NCI-H2107 (cell line): ENCODE measurements at regions not wholly inside any gene's neighbourhood (a gene's known extent, or its start where the extent isn't known, plus 50 kb on each side); places are given as distances from the start of the nearest gene placed in this dataset.

Source experiments
- DNase-seq: peaks from one replicate; lab custom pipeline; 2025; lab: John Stamatoyannopoulos, UW

DNA sequence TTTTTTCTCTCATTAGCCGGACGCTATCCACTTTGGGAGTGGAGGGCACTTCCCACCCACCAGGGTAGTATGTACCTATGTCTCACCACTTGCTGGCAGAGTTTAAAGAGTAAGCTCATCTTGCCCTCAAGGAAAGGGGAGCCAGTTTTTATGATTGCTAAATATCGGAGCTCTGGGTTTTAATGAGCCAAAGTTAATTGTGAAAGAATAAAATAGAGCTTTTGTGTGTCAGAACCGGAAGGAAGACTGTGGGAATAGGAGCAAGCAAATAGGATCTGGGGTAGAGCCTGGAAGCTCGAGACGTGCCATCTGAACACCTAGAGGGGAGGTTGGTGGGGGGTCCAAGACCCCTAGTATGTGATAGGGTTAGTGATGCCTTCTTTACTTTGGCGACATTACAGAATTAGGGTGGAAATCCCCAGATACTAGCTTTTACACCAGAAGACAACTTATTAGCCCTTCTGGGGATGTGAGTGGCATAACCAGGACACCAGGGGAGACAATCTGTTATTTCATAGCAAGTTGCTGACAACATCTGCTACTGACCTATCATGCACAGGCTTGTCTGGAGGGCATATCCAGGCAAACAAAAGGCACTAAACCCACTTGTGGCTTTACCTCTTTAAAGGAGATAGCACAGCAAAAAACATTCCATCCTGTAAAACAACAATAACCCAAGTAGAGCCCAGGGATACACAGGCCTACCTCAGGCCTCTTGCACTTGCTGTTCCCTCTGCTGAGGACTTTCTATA is 333.8 kb downstream of the ZNF621 start:
- no peak for DNase-seq

DNA sequence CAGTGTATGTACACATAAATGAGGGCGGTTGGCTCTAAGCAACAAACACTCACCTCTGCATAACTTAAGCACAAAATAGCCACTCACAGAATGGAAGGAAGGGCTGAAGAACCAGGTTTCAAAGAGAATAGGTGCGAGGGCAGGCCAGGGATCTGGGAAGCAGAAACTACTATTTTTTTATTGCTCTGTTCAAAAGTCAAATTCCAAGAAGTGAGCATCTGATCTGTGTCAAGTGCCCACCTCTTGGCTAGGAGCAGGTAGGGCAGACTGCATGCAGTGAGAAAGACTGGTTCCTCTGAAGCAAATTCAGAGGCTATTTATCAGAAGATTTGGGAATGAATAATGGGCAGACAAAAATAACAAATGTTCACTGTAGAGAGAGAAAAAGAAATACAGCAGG is 336.4 kb upstream of the CTNNB1 start:
- DNase-seq, result no peak

DNA sequence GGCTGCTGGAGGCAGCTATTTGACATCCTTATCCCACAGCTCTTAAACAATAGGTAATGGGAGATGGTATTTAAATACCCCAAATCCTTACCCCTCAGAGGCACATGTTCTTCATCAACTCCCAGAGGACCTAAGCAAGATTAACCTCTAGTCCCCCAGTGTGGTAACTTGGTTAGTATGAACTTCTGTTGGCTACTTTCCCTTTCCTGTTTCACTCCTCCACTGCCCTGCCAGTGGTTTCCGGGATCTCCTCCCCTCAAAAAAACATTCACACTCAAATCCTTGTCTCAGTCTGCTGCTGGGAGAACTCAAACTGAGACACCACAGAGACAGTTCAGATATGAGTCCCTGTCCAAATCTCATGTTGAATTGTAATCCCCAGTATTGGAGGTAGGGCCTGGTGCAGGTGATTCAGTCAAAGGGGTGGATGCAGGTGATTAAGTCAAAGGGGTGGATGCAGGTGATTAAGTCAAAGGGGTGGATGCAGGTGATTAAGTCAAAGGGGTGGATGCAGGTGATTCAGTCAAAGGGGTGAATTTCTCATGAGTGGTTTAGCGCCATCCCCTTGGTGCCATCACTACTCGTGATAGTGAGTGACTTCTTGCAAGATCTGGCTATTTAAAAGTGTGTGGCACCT is 335.0 kb upstream of the CTNNB1 start:
- DNase-seq, result no peak

DNA sequence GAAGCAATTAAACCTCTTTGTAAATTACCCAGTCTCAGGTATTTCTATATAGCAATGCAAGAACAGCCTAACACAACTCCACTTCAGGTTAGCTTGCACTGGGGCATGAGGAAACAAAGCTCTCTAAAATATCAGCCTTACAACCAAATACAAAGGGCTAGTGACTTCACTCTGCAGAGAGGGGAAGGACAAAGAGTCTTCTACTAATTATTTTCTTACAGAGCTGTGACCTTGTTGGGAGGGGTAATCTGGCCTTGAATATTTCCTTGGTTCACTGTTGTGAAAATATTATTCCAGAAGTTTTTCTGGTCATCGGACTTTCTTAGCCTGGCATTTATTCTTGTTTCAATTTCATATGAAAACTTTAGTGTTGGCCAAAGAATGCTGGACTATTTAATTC is 334.4 kb upstream of the CTNNB1 start:
- DNase-seq, result no peak

DNA sequence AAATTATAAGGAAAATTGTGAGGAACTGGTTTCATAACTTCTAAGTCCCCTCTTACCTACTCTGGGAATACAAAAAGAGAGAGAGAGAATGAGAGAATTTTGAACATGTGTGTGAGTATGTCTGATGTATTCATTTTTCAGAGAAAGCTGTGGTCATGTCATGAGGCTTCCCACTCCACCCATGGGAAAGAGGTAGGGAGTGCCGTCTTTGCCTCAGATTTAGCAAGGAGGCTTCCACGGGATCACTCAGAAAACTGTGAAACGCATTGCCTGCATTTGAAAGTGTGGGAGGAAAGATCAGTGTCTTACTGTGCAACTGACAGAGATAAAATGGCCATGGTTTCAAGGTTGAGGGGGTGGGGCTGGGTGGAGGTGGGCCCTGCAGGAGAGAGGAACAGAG is 331.5 kb upstream of the CTNNB1 start:
- DNase-seq, result no peak

DNA sequence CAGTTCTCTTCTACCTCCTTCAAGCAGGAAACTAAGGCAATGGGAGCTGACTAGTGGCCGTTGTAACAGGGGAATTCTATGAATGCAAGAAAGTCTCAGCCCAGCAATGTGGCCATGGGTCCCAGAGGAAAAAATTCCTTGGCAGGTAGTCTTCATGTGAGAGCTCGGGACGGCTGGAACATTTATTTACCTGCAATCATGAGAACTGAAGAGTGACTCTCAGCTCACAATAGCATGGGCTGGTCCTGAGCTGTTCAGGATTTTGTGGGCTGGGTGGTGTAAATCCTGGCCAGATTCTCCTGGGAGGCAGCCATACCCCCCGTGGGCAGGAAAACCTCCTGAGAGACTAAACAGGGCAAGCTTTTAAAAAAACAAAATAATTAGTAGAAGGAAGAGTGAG is 330.3 kb upstream of the CTNNB1 start:
- no peak for DNase-seq

DNA sequence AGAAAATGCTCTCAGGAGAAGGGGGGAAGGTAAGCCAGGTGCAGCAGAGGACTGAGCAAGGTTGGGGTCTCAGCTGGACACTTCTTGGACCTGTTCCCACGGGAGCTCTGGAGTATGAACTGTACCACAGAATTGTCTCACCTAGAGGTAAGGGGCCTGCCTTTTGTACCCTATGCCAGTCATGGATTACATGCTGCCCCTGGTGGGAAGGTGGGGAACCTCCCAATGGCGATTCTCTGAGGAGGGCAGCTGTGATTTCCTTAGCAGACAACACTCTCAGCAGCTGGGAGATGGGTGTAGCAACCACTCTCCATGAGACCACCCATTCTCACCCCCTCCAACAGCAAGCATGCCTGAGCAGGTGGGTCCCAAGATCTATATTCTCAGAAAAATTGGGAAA is 329.4 kb upstream of the CTNNB1 start:
- no peak for DNase-seq

DNA sequence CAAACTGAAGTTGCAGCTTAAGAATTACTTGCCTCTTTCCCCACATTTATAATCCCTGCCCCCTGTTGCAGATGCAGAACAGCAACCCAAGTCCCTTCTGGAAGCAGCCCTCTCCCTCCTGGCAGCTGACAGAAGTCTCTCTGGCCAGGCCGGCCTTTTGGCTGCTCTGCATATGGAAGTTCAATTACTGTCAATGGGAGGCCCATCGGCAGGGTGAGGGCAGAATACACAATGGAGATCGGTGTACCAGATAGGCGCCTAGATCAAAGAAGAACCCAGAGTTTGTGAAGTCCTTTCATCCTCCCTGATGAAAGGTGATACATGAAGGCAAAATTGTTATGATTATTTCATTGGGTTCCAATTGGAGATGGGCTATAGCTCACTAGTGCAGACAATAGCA is 327.9 kb upstream of the CTNNB1 start:
- DNase-seq, result no peak

DNA sequence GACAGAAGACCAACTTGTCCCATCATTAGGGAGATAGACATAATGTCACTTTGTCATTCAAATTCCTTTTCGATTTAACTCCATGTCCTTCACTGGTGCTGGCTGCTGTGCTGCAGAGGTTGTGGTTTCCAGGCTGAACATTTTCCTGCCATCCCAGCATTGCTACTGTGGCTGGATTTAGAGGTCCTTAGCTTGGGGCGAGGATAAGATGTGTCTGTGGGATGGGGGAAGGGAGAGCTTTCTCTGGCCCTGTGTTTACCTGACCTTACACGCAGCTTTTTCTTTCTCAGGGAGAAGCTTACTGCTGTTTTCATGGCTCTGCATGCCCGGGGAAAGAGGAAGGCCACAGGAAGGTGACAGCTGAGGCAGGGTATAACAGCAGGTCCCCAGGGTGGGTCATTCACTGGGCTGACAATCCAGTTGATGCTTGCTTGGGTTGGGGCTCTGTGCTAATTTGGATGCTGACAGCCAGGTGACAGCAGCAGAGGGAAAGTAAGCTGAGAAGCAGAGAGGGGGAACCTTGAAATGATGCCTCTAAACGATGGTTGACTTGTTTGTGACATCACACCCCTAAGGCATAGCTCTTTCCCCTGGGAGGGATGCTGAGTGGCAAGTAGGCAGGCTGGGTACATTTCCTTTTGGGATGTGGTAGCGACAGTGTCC is 326.9 kb upstream of the CTNNB1 start:
- DNase-seq, result no peak

DNA sequence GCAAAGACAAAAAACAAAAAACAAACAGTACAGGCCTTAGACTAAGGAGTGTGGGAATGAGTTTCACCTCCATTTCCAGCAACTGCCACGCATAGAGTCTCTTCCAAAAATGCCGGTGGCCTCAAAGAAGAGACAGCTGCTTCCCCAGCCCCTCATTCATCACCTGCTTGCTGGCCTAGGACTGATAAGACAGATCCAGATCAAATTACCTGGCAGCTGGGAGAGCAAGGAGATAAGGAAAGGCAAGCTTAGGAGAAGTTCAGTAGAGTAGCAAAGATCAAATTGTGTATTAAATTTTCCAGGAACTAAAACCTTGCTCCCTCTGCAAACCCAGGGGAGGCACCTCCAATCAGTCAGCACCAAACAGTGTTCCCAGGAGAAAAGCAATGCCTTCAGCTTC is 325.8 kb upstream of the CTNNB1 start:
- no peak for DNase-seq

DNA sequence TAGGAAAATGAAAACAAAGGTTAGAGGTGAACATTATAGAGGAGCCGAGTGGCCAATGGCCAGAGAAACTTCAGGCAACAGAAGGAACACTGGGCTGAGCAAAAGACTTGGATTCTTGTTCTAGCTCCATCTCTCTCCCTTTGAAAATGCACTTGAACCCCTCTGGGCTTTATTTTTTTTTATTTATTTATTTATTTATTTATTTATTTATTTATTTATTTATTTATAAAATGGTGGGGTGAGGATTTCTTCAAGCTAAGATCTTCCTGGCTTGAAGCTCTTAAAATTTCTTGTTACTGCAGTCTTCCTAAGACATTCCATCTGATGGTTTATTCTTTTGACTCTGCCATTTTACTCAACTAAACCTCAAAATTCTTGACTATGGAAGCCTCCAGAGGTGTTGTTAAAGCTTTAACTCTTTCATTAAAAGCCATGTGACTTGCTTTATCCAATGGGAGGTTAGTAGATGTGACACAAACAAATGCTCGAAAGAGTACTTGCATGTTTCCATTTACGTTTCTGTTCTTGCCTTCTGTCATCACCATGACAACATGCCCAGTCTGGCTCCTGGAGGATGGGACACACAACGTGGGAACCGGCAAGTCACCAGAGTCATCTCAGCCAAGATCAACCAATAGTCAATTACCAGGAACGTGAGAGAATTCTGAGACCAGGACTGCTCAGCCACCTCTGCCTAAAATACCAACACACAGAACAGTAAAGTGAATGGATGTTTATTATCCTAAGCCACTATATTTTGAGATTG is 325.2 kb upstream of the CTNNB1 start:
- no peak for DNase-seq

DNA sequence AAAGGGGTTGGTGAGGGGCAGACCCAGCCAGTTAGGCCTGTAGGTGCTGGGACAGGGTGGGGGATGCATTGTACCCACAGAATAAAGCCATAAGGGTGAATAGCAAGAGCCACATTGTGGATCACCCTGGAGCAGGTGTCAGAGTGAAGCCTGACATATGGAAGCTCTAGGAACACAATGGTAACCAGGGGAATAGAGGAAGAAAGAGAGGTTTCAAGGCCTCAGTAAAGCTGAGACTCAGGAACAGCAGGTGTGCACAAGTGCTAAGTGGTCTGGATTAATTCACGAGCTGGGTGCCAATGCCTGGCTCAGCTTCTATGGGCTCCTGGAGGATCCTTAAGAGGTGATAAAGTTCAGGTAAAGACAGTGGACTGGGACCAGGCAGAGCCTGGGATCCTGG is 323.7 kb upstream of the CTNNB1 start:
- no peak for DNase-seq

DNA sequence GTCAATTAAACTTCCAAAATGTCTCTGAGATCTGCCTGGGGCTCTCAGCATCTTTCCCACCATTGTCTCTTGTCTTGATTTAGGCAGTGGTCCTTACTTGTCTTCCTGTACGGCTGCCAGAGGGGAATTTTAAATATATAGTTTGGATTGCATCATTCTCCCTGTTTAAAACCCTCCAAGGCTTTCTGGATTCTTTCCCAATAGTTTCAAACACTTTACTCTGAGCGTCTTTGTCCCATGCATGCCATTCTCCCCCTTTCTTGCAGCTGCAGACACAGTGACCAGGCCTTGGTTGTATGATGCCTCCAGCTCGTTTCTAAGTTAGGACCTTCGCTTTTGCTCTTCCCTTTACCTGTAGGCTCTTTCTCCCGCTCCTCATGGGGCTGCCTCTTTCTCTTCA is 323.3 kb upstream of the CTNNB1 start:
- DNase-seq, result no peak

DNA sequence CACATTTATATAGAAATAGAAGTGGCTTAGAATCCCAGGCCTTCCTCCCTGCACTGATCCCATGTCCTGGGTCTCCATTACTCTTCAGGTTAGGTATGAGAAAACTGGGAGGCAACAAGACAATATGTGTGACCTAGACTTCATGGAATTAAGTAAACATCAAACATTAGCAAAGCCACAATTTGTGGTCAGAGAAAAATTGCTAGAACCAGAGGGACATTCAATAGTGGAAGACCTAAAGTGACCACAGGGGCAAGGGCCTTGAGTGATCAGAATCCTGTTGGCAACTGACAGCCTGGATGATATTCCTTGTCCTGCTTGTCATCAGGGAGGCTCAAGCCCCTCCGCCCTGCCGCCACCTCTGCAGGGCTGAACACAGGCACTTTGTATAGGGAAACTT is 322.8 kb upstream of the CTNNB1 start:
- no peak for DNase-seq

DNA sequence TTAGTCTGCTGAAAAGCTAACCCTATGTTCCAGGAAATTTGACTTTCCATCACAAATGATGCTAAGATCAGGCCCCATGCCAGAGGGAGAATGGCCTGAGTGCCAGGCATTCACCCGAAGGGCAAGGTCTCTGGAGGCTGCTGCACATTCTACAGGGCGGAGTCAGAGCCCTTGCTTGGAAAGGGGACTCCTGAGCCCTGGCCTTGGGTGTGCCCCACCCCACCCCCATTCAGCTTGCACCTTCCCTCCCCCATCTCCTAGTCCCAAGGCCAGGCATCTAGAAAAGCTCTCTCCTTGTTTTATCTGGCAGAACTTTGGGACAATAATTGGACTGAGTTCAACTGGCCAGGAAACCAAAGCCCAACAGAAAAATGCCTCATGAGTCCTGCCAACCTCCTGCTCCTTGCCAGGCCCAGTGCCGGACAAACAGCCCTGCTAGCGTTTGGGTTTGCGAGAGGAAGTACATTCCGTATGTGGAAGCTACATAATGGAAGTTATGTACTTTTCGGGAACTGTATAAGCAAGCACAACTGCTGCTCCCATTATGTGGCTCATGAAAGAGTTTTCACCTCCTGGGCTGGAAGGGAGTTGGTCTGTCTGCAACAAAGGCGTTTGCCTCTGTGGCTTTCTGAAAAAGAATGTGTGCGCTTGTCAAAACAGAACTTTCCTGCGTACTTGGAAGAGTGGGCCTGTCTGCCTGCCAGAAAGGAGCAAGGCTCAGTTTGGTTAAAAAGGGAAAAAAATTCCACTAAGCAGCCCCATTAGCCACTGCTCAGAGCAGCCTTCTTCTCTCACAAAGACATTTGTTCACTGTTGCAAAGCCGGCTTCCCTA is 321.5 kb upstream of the CTNNB1 start:
- no peak for DNase-seq

DNA sequence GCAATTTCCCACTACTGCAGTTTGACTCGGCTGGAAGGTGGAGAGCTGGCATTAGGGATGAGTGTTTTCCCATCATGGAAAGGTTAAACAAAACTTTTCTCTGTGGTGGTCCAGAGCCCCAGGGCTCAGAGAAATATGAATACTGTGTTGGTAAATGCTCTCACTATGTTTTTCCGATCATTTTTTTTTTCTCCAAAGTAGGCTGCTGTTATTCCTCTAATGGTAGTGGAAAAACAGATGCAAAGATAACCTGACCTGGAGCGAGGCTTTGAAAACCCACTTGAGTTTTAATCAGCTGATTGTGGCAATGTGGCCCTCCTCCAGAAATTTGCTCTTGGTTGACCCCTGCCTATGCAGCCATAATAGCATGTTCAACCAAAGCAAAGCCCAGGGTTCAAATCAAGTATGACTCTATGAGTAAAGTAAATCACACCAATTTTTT is 320.8 kb upstream of the CTNNB1 start:
- DNase-seq, result no peak

DNA sequence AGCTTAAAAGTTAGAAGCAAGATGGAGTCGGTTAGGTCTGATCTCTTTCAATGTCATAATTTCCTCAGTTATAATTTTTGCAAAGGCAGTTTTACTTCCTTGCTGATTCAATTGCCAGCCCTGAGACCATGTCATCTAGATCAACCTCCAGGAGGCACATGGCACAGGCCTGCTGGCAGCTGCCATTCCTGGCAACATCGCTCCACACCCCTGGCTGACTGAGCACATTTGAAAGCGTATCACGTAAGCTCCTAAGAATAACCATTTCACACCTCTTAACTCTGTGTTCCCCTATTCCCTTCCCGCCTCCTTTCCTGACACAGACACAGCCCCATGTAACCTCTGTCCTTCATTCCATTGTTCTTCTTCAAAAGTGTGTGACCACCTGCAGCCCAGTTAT is 313.9 kb upstream of the CTNNB1 start:
- DNase-seq, result no peak

DNA sequence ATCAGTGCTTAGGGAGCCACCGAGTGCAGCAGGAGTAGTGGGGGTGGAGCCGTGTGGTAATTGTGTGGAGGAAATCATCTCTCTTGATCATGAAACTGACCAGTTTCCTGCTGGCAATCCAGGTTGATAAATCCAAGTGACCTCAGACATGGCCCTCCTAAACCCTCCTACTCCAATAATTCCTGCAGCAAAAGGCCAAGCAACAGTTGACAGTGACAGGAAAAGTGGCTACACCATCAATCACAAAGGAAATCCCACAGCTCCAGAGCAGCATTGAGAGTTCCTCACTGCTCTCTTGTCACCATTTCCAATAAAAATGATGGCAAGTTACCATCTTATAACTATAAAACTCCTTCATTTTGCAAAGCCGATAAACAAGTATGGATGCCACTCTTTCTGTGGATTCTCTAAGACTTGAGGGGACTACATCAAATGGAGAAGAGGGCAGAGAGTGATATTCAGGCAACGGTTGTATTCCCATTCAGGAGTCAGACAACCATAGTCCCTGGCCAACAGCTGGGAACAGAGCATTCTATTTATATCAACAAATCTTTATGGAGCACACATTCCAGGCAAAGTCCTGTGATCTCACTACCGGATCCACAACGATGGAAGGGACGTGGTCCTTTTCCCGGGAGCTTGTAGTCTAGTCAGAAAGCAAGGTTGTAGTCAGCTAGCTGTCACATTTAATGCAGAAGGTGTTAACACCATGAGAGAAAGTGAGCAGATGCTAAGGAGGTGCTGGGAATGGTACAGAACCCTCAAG is 312.5 kb upstream of the CTNNB1 start:
- DNase-seq, result no peak

DNA sequence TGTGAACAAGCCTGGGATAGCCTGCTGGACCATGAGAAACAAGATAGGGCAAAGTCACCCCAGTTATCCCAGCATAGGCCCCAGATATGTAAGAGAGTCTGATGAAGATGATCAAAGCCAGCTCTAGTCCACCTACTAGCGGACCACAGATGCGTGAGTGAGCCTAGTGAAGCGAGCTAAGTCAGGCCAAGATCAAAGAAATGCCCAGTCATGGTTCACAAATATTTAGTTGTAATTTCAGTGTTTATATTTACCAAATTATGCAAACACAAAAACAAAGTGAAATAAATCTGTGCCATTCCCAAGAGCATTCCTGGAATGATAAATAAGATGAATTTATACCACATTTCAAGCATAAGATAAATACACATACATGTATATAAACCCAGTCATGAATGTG is 308.1 kb upstream of the CTNNB1 start:
- DNase-seq, result no peak

DNA sequence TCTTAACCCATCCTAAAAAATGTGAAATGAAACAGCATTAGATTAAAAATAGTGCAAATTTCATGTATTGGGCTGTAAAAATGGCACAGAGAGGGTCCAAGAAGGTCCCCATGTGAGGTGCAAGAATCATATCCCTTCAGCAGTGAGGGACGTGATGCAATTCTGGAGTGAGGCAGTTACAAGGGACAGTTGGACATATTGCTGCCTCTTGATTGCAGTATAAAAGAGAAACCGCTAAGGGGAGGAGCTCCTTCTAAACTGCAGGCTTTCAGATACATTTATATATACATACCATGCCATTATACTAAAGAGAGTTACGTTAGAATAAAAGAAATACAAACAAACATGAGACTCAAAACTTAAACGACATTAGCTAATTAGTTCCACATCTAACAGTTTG is 304.2 kb upstream of the CTNNB1 start:
- no peak for DNase-seq

DNA sequence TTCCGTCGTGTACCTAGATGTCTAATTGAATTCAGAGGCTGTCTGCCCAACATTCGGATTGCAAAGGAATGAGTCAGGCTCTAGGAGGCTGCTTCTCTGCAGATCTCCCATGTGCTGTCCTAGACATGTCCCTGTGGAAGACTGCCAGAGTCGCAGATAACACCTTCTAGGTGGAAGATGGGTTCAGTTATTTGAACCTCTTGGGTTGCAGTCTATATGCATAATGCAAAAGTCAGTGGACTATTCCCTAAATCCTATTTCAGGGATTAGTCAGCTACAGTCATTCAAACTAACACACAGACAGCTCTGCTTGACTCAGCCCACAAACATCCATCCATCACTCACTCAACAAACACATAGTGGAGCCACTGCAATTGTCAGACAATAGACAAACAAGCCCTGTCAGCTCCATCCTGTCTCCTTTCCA is 300.0 kb upstream of the CTNNB1 start:
- DNase-seq, result no peak
